Osteocyte (in vitro differentiated cells): ENCODE measurements at regions not wholly inside any gene's neighbourhood (a gene's known extent, or its start where the extent isn't known, plus 50 kb on each side); places are given as distances from the start of the nearest gene placed in this dataset.

Source experiments
- DNase-seq: peaks from one replicate; pipeline ENCODE4 v3.0.0; 2021; ENCODE audit warnings: mixed read lengths; ENCODE audit not compliant: unreplicated experiment; ENCODE audit errors: extremely low spot score
- H3K27ac Mint-ChIP-seq: one replicate; pipeline ENCODE4 v1.8.0; 2021; ENCODE audit warnings: mild to moderate bottlenecking, mixed read lengths; ENCODE audit not compliant: unreplicated experiment
- H3K27me3 Mint-ChIP-seq: one replicate; pipeline ENCODE4 v1.8.0; 2021; ENCODE audit warnings: mixed read lengths; ENCODE audit not compliant: unreplicated experiment
- H3K36me3 Mint-ChIP-seq: one replicate; pipeline ENCODE4 v1.8.0; 2021; ENCODE audit warnings: mixed read lengths; ENCODE audit not compliant: unreplicated experiment
- H3K4me1 Mint-ChIP-seq: one replicate; pipeline ENCODE4 v1.8.0; 2021; ENCODE audit warnings: mixed read lengths; ENCODE audit not compliant: unreplicated experiment
- H3K4me3 Mint-ChIP-seq: one replicate; pipeline ENCODE4 v1.8.0; 2021; ENCODE audit warnings: mild to moderate bottlenecking, moderate library complexity, mixed read lengths; ENCODE audit not compliant: unreplicated experiment
- H3K9me3 Mint-ChIP-seq: one replicate; pipeline ENCODE4 v1.8.0; 2021; ENCODE audit warnings: mixed read lengths; ENCODE audit not compliant: unreplicated experiment
- CTCF ChIP-seq: fragments of 200-600 bp; sonication (generic); IDR thresholded peaks from 2 replicates; pipeline ENCODE4 v1.5.0; 2021; ENCODE audit warnings: antibody characterized with exemption, mild to moderate bottlenecking, moderate library complexity

- DNase-seq, result no peak
- no peak for TF ChIP-seq CTCF
- Mint-ChIP-seq H3K27me3 (peaks cover 15% of the 10 kb centered on the region), H3K27ac (no peak overlapping the region), H3K9me3 (no peaks in the 10 kb centered on the region), H3K4me1 (no peaks in the 10 kb centered on the region), H3K4me3 (no peak overlapping the region), H3K36me3 (no peaks in the 10 kb centered on the region)
These were observed 116.2 kb downstream of the C17orf67 start for GRCh38 chr17:56717471-56717870.

- H3K27me3 Mint-ChIP-seq, result peaks cover 15% of the 10 kb centered on the region
- no peaks in the 10 kb centered on the region for H3K9me3 Mint-ChIP-seq
- TF ChIP-seq CTCF, result no peak
- no peak for DNase-seq
- H3K36me3 Mint-ChIP-seq, result no peaks in the 10 kb centered on the region
- no peak overlapping the region for H3K4me3 Mint-ChIP-seq
- no peaks in the 10 kb centered on the region for H3K4me1 Mint-ChIP-seq
- no peak overlapping the region for H3K27ac Mint-ChIP-seq
These were observed 115.2 kb downstream of the C17orf67 start for GRCh38 chr17:56718515-56718914.

- Mint-ChIP-seq H3K27me3 (peaks cover 15% of the 10 kb centered on the region), H3K4me1 (no peaks in the 10 kb centered on the region), H3K36me3 (no peaks in the 10 kb centered on the region), H3K9me3 (no peaks in the 10 kb centered on the region), H3K27ac (no peak overlapping the region), H3K4me3 (no peak overlapping the region)
- DNase-seq, result no peak
- TF ChIP-seq CTCF, result no peak
These were observed 110.3 kb downstream of the C17orf67 start for GRCh38 chr17:56723421-56723820.

- no peak for TF ChIP-seq CTCF
- H3K4me1 Mint-ChIP-seq, result no peaks in the 10 kb centered on the region
- DNase-seq, result no peak
- peaks cover 7% of the 10 kb centered on the region for H3K27me3 Mint-ChIP-seq
- no peak overlapping the region for H3K4me3 Mint-ChIP-seq
- no peak overlapping the region for H3K27ac Mint-ChIP-seq
- no peaks in the 10 kb centered on the region for H3K9me3 Mint-ChIP-seq
- no peaks in the 10 kb centered on the region for H3K36me3 Mint-ChIP-seq
These were observed 109.1 kb downstream of the C17orf67 start for GRCh38 chr17:56724664-56725063.

GRCh38 chr17:56725144-56725543 is 108.6 kb downstream of the C17orf67 start:
- no peaks in the 10 kb centered on the region for H3K4me1 Mint-ChIP-seq
- H3K27ac Mint-ChIP-seq, result no peak overlapping the region

More at GRCh38 chr17:56725144-56725543, 108.6 kb downstream of the C17orf67 start:
- H3K36me3 Mint-ChIP-seq, result no peaks in the 10 kb centered on the region
- H3K27me3 Mint-ChIP-seq, result peaks cover 7% of the 10 kb centered on the region
- DNase-seq, result no peak
- no peaks in the 10 kb centered on the region for H3K9me3 Mint-ChIP-seq
- TF ChIP-seq CTCF, result no peak
- H3K4me3 Mint-ChIP-seq, result no peak overlapping the region
